HL-60 (cell line): ENCODE measurements at regions not wholly inside any gene's neighbourhood (a gene's known extent, or its start where the extent isn't known, plus 50 kb on each side); places are given as distances from the start of the nearest gene placed in this dataset.

ENCODE experiments used
- GABPA ChIP-seq: IDR thresholded peaks from 2 replicates; pipeline ENCODE4 v1.6.1; 2012; ENCODE audit warnings: low read depth
- TF ChIP-seq, protein P1 (sequence below): IDR thresholded peaks from one replicate; pipeline ENCODE4 v1.5.1; 2011; ENCODE audit warnings: low read length, control low read depth, inconsistent platforms; ENCODE audit not compliant: insufficient read depth

DNA sequence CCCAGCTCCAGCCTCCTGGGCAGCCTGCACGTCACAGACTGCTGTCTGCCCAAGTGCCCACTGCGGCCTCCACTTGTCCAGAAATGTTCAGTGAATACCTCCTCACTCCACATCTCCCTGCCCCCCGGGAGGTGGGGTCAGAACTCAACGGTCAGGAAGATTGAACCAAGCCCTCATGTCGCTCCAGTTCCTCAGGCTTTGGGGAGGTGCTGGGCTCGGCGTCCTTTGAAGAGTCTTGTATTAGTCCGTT is 82.4 kb upstream of the LRPAP1 start:
- TF ChIP-seq, protein P1, sequence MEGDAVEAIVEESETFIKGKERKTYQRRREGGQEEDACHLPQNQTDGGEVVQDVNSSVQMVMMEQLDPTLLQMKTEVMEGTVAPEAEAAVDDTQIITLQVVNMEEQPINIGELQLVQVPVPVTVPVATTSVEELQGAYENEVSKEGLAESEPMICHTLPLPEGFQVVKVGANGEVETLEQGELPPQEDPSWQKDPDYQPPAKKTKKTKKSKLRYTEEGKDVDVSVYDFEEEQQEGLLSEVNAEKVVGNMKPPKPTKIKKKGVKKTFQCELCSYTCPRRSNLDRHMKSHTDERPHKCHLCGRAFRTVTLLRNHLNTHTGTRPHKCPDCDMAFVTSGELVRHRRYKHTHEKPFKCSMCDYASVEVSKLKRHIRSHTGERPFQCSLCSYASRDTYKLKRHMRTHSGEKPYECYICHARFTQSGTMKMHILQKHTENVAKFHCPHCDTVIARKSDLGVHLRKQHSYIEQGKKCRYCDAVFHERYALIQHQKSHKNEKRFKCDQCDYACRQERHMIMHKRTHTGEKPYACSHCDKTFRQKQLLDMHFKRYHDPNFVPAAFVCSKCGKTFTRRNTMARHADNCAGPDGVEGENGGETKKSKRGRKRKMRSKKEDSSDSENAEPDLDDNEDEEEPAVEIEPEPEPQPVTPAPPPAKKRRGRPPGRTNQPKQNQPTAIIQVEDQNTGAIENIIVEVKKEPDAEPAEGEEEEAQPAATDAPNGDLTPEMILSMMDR, result no peak
- no peak for TF ChIP-seq GABPA
